SJCRH30 (cell line): ENCODE measurements at regions not wholly inside any gene's neighbourhood (a gene's known extent, or its start where the extent isn't known, plus 50 kb on each side); places are given as distances from the start of the nearest gene placed in this dataset.
A peak's percentile ranks its signal among the peaks of the same experiment; 100 is the strongest.

Experiments
- DNase-seq, 2 experiments: peaks; one replicate each; pipeline ENCODE4 v3.0.0-alpha.2; 2015 to 2020
- H3K27ac ChIP-seq: fragments of 250-450 bp; sonication (Bioruptor Pico); 2 replicates; pipeline ENCODE4 v1.5.1; 2020; ENCODE audit warnings: mild to moderate bottlenecking, moderate library complexity
- H3K27me3 ChIP-seq: fragments of 250-450 bp; sonication (Bioruptor Pico); 2 replicates; pipeline ENCODE4 v1.5.1; 2020; ENCODE audit warnings: mild to moderate bottlenecking, moderate library complexity
- H3K36me3 ChIP-seq: fragments of 250-450 bp; sonication (Bioruptor Pico); 2 replicates; pipeline ENCODE4 v1.5.1; 2020; ENCODE audit warnings: mild to moderate bottlenecking, moderate library complexity
- H3K4me1 ChIP-seq: fragments of 250-450 bp; sonication (Bioruptor Pico); 2 replicates; pipeline ENCODE4 v1.5.1; 2020; ENCODE audit warnings: mild to moderate bottlenecking, moderate library complexity
- H3K4me3 ChIP-seq: fragments of 250-450 bp; sonication (Bioruptor Pico); 2 replicates; pipeline ENCODE4 v1.5.1; 2020; ENCODE audit warnings: mild to moderate bottlenecking, moderate library complexity
- H3K9me3 ChIP-seq: fragments of 250-450 bp; sonication (Bioruptor Pico); replicated peaks from 2 replicates; pipeline ENCODE4 v1.5.1; 2020; ENCODE audit warnings: mild to moderate bottlenecking, moderate library complexity

- no peak for DNase-seq
- no peaks in the 10 kb centered on the region for H3K4me1 ChIP-seq
- no peak overlapping the region for H3K27ac ChIP-seq
- H3K27me3 ChIP-seq = no peaks in the 10 kb centered on the region
- no peaks in the 10 kb centered on the region for H3K36me3 ChIP-seq
- H3K9me3 ChIP-seq = no peaks in the 10 kb centered on the region; the same call in 1 of the 2 replicates
- H3K4me3 ChIP-seq = no peak overlapping the region
Observed at GRCh38 chr6:94349227-94349626, 929.9 kb upstream of the EPHA7 start.

DNA sequence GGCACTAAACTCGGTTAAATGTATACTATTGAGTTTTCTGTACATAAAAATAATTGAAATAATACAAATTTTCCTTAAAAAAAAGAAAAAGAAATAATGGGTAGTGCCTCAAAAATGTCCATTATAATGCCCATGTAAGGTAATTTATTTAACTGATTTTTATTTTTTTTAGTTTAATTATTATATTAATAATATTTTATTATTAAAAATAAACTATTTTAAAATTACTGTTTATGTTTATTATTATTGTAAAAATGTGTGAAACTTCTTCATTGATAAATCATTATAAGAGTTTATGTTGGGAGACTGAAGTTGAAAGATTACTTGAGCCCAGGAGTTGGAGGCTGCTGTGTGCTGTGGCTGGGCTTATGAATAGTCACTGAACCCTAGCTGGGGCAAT lies 925.5 kb upstream of the EPHA7 start:
- Histone ChIP-seq H3K4me3 (no peak overlapping the region), H3K27ac (no peak overlapping the region), H3K36me3 (no peaks in the 10 kb centered on the region), H3K9me3 (no peaks in the 10 kb centered on the region; the same call in 1 of the 2 replicates), H3K27me3 (no peaks in the 10 kb centered on the region), H3K4me1 (no peaks in the 10 kb centered on the region)
- no peak for DNase-seq

DNA sequence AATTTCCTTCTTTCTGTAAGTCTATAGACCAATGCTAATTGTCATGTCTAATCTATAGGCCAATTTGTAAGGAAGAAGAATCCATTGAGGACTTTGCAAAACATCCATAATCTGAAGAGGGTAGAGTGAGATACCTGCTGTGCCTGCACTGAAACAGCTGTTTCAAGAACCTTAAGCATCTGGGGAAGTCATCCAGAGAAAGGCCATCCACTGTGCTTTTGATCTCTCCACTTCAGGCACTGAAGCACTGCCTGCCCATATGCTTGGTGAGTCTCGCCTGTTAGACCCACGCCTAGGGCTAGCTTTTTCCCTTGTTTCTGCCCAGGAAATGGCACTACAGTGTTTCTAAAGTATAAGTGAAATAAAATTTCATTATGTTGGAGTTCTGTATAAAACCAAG lies 921.8 kb upstream of the EPHA7 start:
- H3K4me3 ChIP-seq = no peak overlapping the region
- H3K27me3 ChIP-seq = no peaks in the 10 kb centered on the region
- no peaks in the 10 kb centered on the region for H3K36me3 ChIP-seq
- H3K4me1 ChIP-seq = no peaks in the 10 kb centered on the region
- DNase-seq = no peak
- no peak overlapping the region for H3K27ac ChIP-seq
- no peaks in the 10 kb centered on the region for H3K9me3 ChIP-seq

DNA sequence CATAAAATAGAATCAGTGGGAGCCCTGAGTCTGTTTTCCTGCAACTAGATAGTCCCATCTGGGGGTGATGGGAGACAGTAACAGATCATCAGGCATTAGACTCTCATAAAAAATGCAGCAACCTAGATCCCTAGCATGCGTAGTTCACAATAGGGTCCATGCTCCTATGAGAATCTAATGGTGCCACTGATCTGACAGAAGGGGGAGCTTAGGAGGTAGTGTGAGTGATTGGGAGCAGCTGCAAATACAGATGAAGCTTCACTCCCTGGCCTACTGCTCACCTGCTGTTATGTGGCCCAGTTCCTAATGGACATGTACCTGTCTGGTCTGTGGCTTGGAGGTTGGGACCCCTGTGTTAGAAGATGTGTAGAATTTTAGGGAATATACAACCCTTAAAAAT lies 904.5 kb upstream of the EPHA7 start:
- H3K4me3 ChIP-seq = no peak overlapping the region
- peak; percentile 21 to 55 for DNase-seq
- no peaks in the 10 kb centered on the region for H3K9me3 ChIP-seq
- H3K4me1 ChIP-seq = no peaks in the 10 kb centered on the region
- no peaks in the 10 kb centered on the region for H3K36me3 ChIP-seq
- no peaks in the 10 kb centered on the region for H3K27me3 ChIP-seq
- no peak overlapping the region for H3K27ac ChIP-seq

DNA sequence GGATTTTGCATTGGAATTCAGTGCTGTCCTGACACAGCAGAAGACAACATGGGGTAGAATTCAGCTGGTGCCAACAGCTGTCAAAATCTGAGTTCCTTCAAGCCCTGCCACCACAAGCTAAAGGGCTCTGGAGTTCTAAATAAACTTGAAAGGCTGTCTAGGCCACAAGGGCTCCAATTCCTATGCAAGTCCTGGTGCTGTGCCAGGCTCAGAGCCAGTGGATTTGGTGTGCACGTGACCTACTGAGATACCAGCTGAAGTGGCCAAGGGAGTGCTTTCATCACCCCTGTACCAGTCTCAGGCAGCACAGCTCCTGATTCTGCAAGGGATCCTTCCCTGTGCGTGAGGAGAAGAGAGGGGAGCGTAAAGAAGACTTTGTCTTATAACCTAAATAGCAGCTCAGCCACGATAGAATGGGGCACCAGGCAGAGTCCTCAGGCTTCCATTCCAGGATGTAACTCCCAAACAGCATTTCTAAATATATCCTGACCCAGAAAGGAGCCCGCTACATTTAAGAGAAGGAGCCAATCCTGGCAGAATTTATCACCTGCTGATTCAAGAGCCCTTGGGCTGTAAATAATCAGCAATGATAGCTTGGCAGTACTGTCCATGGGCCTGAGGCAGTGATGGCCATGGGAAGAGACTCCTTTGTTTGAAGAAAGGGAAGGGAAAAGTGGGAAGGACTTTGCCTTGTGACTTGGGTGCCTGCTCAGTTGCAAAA lies 881.2 kb upstream of the EPHA7 start:
- no peaks in the 10 kb centered on the region for H3K36me3 ChIP-seq
- H3K4me3 ChIP-seq = no peak overlapping the region
- H3K9me3 ChIP-seq = no peaks in the 10 kb centered on the region
- H3K27ac ChIP-seq = no peak overlapping the region
- peaks cover 4% of the 10 kb centered on the region; the same call in 1 of the 2 replicates for H3K4me1 ChIP-seq
- H3K27me3 ChIP-seq = no peaks in the 10 kb centered on the region
- DNase-seq = peak; percentile 60 to 68

- Histone ChIP-seq H3K27ac (no peak overlapping the region), H3K36me3 (no peaks in the 10 kb centered on the region; the same call in 1 of the 2 replicates), H3K4me1 (no peaks in the 10 kb centered on the region), H3K9me3 (no peaks in the 10 kb centered on the region; the same call in 1 of the 2 replicates), H3K27me3 (no peaks in the 10 kb centered on the region), H3K4me3 (no peak overlapping the region)
- no peak for DNase-seq
Observed at GRCh38 chr6:94289131-94289530, 869.8 kb upstream of the EPHA7 start.

DNA sequence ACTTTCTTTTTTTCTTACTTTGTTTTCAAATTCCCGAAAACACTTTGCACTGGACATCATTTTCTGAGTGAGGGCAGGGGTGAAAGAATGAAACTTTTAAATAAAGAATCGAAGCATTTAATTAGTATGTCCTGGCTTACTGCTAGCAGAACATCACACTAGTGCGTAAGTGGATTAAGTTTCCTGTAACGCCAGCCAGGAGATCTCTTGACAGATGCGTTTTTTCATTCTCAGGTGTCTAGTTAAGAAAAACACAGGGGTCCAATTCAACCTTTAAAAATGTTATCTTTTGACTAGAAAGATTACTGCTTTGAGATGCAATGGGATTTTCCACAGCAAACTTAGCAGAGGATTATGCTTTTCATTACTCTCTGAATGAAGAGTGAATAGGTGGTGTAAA lies 858.8 kb upstream of the EPHA7 start:
- no peak for DNase-seq

DNA sequence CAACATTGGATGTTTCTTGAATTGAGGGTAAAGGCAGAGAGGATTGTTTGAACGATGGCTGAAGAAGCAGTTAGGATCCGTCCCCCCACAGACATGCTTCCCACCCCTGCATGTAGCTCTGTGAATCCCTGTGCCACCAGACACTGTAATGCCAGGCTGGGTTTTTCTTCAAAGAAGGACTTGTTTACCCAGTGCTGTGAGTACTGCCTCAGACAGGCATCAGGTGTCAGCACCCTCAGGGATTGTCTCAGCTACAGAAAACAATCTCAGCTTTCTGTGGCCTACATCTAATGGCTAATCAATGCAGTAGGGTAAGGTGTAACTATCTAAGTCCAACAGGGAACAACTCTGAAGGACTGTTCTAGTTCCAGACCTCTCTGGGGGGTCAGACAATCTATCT lies 853.0 kb upstream of the EPHA7 start:
- Histone ChIP-seq H3K4me3 (no peak overlapping the region), H3K4me1 (peaks cover 9% of the 10 kb centered on the region), H3K9me3 (no peaks in the 10 kb centered on the region), H3K36me3 (no peaks in the 10 kb centered on the region), H3K27ac (no peak overlapping the region), H3K27me3 (no peaks in the 10 kb centered on the region)
- no peak for DNase-seq

More for the DNA sequence above, 858.8 kb upstream of the EPHA7 start:
- Histone ChIP-seq H3K9me3 (0 out of 2 replicates have a peak, but pooled peaks cover 3% of the 10 kb centered on the region), H3K4me3 (no peak overlapping the region), H3K36me3 (no peaks in the 10 kb centered on the region), H3K4me1 (no peaks in the 10 kb centered on the region), H3K27ac (no peak overlapping the region), H3K27me3 (no peaks in the 10 kb centered on the region)

DNA sequence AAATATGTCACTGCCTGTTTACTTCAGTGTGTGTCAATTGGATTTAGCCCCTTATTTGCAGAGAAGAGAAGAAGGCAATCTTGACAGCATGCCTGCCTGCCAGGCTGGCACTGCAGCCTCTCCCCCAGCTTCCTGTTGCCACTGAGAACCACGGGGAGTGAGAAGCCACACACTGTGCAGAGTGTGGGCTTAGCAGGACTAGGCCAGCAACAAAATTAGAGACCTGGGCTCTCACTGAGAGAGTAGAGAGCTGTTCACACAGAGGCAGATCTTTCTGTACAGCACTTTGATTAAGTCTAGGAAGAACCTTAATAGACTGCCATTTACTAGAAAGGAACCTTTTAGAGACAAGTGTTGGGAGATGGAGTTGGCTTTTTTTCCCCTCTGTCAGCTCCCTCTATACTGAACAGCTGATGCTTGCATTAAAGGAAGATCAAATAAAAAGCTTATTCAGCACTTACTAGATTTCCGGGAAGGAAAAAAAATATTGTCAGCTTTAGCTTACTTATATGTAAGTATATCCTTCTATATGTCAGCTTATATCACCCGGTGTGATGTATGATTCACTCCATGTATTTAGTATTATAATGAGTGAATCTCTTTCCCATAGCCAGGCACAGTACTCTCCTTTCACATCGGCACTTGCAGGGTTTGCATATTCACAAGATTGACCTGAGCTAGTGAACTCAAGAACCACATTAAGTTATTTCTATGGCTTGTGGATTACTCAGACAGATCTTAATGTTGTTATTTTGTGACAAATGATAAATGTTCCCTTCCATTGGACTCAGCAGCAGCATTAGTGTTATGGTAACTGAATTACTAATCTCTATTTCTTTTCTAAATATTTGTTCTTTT lies 851.0 kb upstream of the EPHA7 start:
- H3K9me3 ChIP-seq = peaks cover 3% of the 10 kb centered on the region; the same call in 1 of the 2 replicates
- no peak overlapping the region for H3K27ac ChIP-seq
- H3K36me3 ChIP-seq = no peaks in the 10 kb centered on the region
- no peak overlapping the region for H3K4me3 ChIP-seq
- H3K4me1 ChIP-seq = peaks cover 9% of the 10 kb centered on the region
- no peaks in the 10 kb centered on the region for H3K27me3 ChIP-seq
- DNase-seq = peak; percentile 6 to 41

DNA sequence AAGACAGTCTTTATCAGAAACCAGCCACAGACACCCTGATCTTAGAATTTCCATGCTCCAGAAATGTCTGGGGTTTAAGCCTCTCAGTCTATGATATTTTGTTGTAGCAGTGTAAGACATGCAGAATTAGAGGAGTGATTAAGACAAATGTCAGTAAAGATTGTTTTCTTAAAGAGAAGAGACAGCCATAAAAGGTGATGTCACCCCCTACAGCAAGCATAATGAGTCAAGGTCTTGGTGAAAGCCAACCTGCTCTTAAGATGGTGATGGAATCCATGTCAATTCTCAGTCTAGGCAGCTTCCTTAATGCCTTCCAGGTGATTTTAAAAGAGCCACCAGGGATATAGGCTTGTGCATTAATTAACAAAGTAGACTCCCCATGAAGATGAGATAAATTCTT lies 849.9 kb upstream of the EPHA7 start:
- H3K36me3 ChIP-seq = no peaks in the 10 kb centered on the region
- H3K4me3 ChIP-seq = no peak overlapping the region
- H3K27ac ChIP-seq = no peak overlapping the region
- H3K9me3 ChIP-seq = peaks cover 3% of the 10 kb centered on the region; the same call in 1 of the 2 replicates
- DNase-seq = no peak
- peaks cover 9% of the 10 kb centered on the region for H3K4me1 ChIP-seq
- no peaks in the 10 kb centered on the region for H3K27me3 ChIP-seq

DNA sequence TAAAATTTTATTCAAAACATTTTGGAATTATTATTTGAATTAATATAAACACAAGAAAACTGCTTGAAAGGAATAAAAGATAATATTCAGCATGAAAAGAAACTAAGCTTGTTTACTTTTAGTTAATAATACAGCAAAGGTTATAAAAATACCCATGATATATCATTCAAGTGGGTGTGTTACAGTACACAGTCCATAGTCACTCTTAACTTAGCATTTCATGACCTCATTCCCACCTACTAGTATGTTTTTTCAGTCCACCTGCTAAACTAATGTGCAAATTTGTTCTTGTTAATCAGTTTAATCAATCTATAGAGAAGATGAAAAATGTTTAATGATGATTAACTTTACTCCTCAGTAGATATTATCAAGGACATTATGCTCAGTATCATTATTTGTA lies 841.4 kb upstream of the EPHA7 start:
- DNase-seq = no peak
- Histone ChIP-seq H3K4me3 (no peak overlapping the region), H3K4me1 (no peaks in the 10 kb centered on the region), H3K27ac (no peak overlapping the region), H3K36me3 (no peaks in the 10 kb centered on the region), H3K9me3 (no peaks in the 10 kb centered on the region; the same call in 1 of the 2 replicates), H3K27me3 (no peaks in the 10 kb centered on the region)

- Histone ChIP-seq H3K4me3 (no peak overlapping the region), H3K36me3 (no peaks in the 10 kb centered on the region), H3K9me3 (no peaks in the 10 kb centered on the region), H3K27ac (no peak overlapping the region), H3K27me3 (no peaks in the 10 kb centered on the region), H3K4me1 (peaks cover 12% of the 10 kb centered on the region)
- DNase-seq = peak; percentile 11 to 54
Observed at GRCh38 chr6:94254689-94255088, 835.3 kb upstream of the EPHA7 start.

- Histone ChIP-seq H3K4me3 (no peak overlapping the region), H3K4me1 (peaks cover 12% of the 10 kb centered on the region), H3K36me3 (no peaks in the 10 kb centered on the region), H3K27ac (no peak overlapping the region), H3K27me3 (no peaks in the 10 kb centered on the region), H3K9me3 (no peaks in the 10 kb centered on the region)
- DNase-seq = no peak
Observed at GRCh38 chr6:94251878-94252277, 832.5 kb upstream of the EPHA7 start.

- Histone ChIP-seq H3K27ac (no peak overlapping the region), H3K36me3 (no peaks in the 10 kb centered on the region), H3K9me3 (peaks cover 4% of the 10 kb centered on the region), H3K4me1 (no peaks in the 10 kb centered on the region), H3K4me3 (no peak overlapping the region), H3K27me3 (no peaks in the 10 kb centered on the region)
- no peak for DNase-seq
Observed at GRCh38 chr6:94245395-94245794, 826.0 kb upstream of the EPHA7 start.

- peaks cover 6% of the 10 kb centered on the region for H3K9me3 ChIP-seq
- H3K4me1 ChIP-seq = no peaks in the 10 kb centered on the region
- no peaks in the 10 kb centered on the region for H3K27me3 ChIP-seq
- DNase-seq = no peak
- no peak overlapping the region for H3K27ac ChIP-seq
- H3K4me3 ChIP-seq = no peak overlapping the region
- no peaks in the 10 kb centered on the region for H3K36me3 ChIP-seq
Observed at GRCh38 chr6:94238868-94239267, 819.5 kb upstream of the EPHA7 start.
